Left kidney (tissue), 1 donor: ENCODE measurements at regions not wholly inside any gene's neighbourhood (a gene's known extent, or its start where the extent isn't known, plus 50 kb on each side); places are given as distances from the start of the nearest gene placed in this dataset.

ENCODE experiments used
- DNase-seq: peaks from one replicate; pipeline ENCODE4 v3.0.0-alpha.2; 2013

DNA sequence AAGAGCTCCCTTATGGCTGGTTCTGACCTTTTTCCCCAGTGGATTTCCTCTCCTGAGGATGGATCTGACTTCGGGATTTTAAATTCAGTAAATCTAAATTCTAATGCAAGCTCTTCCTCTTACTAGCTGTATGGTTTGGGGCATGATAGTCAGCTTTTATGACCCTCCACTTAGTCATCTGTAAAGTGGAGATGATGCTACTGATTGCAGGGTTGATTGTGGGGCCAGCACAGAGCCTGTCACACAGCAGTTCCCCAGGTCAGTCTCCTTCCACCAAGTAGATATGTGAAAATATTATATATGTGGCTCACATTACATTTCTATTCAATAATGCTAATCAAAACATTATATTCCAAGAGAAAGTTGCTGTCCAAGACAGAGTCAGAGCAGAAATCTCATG, 141.3 kb upstream of the UBE2E1 start:
- DNase-seq = no peak

DNA sequence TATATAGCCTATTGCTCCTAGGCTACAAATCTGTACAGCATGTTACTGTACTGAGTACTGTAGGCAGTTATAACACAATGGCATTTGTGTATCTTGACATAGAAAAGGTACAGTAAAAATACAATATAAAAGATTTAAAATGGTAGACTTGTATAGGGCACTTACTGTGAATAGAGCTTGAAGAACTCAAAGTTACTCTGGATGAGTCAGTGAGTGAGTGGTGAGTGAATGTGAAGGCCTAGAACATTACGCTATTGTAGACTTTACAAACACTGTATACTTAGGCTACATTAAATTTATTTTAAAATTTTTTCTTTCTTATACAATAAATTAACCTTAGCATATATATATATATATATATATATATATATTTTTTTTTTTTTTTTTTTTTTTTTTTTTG, 140.0 kb upstream of the UBE2E1 start:
- DNase-seq = no peak

DNA sequence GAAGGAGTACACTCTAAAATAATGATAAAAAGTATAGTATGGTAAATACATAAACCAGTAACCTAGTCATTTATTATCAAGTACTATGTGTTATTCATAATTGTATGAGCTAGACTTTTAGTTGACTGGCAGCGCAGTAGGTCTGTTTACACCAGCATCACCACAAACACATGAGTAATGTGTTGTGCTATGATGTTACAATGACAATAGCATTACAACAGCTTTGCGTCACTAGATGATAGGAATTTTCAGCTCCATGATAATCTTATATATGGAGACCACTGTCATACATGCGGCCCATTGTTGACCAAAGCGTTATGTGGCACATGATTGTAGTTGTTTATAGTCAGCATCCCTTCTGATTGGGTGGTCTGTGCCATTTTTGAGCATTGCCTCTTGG, 138.9 kb upstream of the UBE2E1 start:
- DNase-seq = no peak

DNA sequence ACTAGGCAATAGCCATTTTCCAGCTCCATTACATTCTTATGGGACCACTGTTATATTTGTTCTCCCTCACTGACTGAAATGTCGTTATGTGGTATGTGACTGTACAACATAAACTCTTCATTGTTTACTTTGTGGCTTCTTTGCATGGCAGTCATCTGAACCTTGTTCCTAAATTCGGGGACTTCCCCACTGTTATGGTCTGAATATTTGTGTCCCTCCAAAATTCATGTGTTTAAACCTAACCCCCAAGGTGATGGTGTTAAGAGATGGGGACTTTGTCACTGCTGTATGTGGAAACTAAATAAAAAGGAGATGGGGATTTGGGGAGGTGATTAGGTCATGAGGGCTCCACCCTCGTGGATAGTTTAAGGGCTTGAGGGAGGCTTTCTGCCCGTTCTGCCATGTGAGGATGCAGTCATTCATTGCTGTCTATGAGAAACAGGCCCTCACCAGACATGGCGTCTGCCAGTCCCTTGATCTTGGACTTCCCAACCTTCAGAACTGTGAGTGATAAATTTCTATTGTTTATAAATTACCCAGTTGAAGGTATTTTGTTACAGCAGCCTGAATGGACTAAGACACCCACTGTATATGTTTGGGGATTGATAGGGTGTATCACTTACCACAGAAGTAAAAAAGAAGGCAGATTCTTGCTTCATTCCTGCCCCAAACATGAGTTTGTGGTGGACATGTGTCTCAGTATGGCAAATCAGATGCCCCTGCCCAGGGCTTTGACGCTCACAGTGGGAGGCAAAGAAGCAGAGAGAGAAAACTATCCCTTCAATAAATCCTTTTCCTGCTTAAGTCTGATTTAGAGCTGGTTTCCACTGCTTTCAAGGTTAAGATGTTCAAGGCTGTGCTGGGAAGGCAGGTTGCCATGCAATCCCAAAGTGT, 138.0 kb upstream of the UBE2E1 start:
- no peak for DNase-seq

DNA sequence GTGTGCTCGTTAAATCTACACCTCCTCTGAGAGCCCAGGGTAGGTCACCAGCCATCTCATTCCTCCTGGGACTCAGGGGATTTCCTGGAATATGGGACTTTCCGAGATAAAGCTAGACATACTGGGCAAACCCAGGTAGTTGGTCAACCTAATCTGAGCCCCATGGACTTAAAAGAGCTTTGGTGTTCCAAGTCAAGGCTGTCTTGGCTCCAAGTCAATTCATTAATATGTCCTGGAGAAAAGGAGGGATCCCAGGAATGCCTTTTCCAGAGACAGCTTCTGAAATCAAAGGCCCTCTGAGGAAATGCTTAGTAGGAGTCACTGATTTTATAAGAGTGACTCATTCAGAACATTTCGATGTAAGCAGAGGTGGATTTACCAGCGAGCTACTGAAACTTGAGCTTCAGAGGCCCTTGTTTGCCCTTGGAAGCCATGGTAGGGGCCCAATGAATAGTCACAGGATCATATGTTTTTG, 137.3 kb upstream of the UBE2E1 start:
- no peak for DNase-seq

DNA sequence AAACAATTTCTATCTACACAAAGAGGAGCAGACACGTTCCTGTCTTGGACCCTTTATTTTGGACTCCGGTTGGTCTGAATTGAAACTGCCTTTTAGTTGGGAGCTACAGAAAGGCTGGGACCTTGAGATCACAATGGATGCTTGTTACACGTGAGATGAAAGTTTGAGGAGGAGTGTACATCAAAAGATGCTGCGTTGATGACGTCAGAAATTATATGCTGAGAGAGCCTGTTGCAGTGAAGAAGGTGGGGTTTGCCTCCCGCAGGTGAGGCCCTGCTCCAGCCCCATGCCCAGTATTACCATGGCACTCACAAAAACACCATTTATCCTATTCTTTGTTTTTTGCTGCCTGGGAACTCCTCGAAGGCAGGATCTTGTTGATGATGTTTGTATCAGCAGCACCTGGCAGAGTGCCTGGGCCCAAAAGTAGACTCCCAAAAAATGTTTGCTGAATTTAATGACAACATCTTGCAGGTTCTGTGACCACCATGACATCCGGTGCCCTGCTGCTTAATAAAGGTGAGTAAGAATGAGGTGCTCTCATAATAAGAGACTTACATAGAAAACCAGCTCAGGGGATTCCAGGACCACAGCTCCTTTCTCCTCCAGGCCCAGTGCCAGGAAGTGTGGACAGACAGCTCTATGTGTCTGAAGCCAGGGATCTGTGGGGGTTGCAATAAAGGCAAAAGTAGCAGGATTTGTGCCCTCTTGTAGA, 136.1 kb upstream of the UBE2E1 start:
- DNase-seq = no peak

DNA sequence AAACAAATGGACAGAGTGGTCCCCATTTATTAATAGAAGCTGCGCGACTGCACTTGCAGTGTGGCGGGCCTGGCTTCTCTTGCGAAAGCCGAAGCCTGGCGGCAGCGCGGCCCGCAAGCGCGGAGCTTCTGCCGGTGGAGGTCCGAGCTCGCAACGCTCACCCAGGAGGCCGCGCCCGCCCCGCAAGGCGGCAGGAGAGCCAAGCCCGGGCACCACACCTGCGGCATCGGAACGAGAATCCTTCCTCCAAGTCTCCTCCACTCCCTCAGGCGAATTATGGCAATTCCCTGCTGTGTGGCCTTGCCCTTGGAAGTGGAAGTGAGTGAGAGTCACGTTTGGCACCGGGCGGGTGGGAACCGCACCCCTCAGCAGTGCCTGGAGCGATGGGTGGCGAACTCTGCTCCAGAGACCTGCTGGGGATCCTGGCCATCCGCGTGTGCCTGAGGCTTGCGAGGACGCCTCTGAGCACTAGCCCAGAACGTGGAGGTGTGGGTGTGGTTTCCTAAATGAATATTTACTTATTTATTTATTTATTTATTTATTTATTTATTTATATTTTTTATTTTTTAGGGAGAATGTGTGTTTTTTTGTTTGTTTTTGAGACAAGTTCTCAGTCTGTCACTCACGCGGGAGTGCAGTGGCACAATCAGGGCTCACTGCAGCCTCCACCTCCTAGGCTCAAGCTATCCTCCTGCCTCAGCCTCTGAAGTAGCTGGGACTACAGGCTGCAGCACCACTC, 133.7 kb upstream of the UBE2E1 start:
- DNase-seq = no peak

DNA sequence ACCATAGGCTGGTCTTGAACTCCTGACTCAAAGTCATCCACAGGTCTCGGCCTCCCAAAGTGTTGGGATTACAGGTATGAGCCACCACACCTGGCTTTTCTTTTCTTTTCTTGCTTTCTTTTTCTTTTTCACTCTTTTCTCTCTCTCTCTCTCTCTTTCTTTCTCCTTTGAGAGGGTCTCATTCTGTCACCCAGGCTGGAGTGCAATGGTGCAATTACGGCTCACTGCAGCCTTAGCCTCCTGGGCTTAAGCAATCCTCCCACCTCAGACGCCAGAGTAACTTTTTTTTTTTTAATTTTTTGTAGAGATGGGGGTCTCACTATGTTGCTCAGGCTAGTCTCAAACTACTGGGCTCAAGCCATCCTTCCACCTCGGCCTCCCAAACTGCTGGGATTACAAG, 133.1 kb upstream of the UBE2E1 start:
- no peak for DNase-seq

DNA sequence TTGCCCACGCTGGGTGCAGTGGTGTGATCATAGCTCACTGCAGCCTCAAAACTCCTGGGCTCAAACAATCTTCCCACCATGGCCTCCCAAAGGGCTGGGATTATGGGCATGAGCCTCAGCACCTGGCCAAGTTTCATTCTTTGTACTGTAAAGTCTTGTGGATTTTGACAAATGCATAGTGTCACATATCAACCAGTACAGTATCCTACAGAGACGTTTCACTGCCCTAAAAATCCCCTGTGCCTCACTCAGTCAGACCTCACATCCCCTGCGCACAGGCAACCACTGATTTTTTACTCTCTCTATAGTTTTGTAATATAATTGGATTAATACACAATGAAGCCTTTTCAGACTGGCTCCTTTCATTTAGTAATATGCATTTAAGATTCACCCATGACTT, 130.7 kb upstream of the UBE2E1 start:
- no peak for DNase-seq

DNA sequence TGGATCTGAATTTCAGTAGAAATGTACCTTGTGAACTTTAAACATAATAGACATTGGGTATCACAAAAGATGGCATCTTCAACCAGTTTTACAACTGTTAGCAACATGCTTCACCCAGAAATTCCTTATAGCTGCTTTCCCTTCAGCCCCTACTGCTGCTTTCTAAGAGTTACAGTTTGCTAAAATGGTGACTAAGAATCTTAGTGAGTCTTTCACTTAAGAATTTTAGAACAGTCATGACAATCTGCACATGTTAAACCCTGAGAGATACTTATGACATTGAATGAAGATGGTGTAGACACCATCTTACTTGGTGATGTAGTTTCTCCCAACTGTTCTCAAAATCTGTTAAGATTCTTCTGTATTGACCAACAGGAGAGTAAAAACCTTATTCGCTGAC, 129.7 kb upstream of the UBE2E1 start:
- no peak for DNase-seq

DNA sequence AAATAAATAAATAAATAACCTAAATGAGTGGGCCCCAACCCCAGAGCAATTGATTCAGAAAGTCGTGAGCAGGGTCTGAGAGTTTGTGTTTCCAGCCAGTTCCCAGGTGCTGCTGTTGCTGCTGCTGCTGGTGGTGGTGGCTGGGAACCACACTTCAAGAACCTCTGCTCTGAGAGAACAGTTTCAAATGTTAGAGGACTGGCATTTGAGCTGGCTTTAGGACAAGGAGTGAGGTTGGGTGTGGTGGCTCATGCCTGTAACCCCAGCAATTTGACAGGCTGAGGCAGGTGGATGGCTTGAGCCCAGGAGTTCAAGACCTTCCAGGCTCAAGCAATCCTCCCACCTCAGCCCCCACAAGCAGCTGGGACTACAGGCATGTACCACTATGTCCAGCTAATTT, 123.1 kb upstream of the UBE2E1 start:
- DNase-seq = no peak

DNA sequence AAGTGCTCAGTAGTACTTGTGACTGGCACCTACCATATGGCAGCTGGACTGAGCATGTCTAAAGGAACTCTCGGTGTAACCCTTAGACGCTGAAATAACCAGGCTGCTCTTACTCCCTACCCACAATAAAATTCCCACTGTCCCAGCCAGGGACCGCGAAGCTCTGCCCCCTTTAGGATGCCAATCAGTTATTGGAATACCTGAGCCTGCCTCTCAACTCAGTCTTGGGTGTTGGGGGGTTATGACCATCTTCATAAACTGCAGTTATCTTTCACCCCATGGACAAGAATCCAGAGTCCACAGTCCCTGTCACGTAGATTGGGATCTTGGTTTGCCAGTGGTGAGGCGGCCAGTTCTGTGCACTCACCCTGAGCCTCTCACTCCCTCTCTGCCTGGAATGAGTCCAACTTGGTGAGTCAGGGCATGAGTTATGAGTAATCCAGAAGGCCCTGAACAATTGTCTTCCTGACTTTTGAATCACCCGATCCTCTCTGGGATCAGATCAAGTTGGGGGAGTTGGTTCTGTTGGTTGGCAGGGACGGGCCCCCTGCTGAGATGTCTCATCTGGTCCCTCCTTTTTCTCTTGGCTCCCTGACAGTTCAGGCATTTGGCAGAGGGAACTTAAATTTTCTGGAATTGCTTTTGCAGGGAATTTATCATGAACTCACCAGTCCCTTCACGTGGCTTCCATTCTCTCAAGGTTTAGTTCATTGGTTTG, 120.1 kb upstream of the UBE2E1 start:
- DNase-seq = peak; percentile 52

DNA sequence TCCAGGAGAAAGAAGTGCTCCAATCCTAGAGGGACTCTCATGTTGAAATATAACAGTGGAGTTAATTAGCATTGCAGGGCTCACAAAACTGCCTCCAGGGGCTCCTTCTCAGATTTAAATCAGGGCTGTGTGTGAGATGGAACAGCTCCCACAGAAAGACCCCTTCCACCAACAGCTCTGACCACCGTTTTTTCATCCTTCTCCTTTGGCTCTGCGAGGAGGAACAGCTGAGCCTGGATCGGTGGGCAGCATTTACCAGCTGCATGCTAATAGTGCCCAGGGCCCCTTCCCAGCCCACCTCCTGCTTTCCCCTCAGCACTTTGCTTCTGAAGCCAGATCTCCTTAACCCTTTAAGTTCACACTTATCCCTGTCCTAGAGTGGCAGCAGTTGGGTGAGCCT, 119.2 kb upstream of the UBE2E1 start:
- DNase-seq = no peak

DNA sequence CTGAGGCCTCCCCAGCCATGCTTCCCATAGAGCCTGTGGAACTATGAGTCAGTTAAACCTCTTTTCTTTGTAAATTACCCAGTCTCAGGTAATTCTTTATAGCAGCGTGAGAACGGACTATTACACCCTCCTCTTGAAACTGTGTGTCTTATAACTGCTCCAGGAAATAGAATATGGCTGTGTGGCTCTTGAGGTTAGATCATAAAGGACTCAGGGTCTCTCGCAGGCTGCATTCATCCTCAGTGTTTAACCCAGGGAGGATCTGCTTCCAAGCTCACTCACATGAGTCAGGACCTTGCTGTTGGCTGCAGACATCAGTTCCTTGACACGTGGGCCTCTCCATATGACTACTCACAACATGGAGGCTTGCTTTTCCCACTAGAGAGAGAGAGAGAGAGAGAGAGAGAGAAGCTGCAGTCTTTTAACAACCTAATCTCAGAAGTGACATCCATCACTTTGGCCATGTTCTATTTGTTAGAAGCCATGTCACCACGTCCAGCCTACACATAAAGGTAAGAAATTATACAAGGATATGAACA, 114.3 kb upstream of the UBE2E1 start:
- DNase-seq = no peak

DNA sequence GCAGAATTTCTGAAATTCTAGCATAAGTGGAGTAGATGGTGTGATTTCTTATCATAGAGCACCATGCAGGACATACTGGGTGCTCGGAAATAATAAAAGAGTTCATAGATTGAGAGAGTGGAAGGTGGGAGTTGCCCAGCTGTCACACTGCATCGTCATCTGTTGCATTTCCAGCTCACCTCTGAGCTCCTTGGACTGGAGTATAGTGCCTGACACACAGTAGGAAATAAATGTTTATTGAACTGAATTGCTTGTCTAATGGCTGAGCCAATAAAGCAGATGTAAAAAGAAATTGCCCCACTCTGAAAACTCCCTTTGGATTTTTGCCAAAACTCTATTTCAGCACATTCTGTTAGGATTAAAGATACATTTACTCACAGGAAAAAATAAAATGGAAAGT, 108.9 kb upstream of the UBE2E1 start:
- no peak for DNase-seq

DNA sequence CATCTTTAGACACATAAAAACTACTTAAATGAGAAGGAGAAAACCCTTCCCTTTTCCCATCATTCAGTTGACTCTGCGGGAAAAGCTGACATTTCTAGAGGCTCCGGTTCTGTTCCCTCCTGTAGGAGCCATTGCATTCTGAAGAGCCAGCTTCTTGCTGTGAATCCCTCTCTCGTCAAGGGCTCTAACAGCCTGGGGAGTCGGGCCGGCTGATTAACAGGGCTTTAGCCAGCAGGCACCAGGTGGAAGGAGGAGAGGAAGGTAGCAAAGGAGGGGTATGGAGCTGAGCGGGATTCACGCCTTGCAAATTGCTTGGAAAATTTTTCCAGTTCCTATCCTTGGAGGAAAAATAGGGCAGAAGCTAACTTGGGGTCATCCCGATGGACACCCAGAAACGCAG, 108.3 kb upstream of the UBE2E1 start:
- no peak for DNase-seq

DNA sequence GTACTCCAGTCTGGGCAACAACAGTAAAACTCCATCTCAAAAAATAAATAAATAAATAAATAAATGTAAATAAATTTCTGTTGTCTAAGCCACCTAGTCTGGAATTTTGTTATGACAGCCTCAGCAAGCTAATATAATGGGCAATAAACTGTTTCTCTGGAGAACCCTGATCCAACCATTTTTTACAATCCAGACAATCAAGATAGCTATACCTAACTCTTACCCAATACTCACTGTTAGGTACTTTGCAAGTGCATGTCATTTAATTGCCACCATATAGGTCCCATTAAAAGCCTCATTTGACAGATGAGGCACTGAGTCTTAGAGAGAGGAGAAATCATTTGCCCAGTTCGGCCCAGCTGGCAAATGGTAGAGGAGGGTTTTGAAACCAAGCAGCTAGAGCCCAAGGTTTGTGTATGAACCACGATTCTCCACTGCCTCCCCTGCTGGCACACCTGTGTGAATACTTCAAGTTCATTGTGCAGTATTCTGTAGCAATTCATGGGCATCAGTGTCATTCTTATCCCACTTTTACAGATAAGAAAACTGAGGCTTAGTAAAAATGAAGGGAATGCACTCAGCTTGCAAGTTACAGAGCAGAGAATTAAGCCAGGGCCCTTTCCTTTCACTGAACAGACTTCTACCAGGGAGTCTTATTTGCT, 107.0 kb upstream of the UBE2E1 start:
- DNase-seq = no peak

DNA sequence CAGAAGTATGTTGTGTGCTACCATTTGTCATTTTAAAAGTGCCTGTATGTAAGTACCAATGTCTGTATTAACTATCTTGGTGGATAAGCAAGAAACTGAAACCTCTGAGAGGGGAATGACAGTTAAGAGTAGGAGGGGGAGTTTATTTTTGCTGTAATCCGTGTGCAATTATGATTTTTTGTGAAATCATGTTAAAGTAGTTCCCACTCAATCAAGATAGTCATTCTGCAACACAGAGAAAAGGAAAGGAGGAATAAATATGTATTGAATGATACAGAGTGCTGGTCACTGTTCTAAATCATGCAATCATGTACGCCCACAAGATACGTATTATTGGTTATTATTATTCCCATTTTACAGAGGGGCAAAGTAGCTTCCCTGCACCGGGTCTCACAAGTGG, 105.1 kb upstream of the UBE2E1 start:
- DNase-seq = no peak

DNA sequence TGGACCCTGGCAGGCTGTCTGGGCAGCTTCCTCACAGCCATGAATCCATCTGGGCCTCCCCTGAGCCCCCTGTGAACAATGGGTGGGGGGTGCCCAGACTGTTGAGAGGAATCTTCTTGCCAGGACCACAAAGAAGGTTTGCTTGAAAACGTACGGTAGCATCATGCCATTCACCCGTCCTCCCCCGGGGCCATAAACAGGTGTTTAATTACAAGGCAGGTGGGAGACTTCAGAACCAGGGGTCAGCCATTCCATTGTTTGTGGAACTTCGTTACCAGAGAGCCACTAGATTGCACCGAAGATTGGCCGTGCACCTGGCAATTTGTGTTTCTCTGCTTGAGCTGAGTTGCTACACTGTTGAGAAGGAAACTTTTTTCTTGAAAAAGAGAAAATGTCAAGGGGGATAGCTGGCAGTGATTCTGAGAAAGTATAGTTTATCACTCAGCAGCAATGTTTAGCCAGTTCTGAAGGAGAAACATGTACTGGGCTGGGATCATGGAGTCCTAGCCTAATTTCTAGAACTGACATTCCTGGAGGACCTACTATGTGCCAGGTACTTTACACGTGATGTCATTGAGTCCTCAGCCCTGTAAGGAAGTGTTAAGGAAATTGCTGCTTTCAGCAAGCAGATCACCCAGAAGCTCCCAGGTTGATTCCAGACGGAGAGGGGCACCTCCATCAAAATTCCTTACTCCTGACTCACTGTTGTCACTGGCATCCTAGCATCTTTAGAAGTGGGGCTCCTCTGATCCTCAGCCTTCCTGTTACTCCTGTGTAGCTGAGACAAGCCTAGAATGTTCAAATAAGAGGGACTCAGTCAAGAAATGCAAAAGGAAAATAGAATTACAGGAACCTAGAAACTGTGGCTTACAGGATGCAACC, 103.8 kb upstream of the UBE2E1 start:
- peak; percentile 49 for DNase-seq

DNA sequence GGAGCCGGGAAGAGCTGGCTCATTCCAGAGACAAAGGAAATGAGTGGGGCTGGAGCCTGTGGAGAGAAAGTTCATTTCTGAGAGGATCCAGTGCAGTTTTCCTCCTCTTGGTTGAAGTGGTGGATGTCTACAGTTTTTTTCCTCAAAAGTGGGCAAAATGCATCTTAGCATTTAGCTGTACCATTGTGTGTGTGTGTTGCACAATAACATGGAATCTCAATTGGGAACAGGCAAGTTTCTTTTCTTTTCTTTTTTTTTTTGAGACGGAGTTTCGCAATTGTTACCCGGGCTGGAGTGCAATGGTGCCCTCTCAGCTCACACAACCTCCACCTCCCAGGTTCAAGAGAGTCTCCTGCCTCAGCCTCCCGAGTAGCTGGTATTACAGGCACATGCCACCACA, 101.5 kb upstream of the UBE2E1 start:
- no peak for DNase-seq
